CD4-positive, alpha-beta T cell treated with Interleukin-17A for 4 hours (primary cell): ENCODE measurements at regions not wholly inside any gene's neighbourhood (a gene's known extent, or its start where the extent isn't known, plus 50 kb on each side); places are given as distances from the start of the nearest gene placed in this dataset.
"Not testable (repeated sequence)": the region's sequence is repeated elsewhere in the genome, so short reads cannot be mapped to it uniquely, and the experiment has no call there.

ENCODE experiments used
- DNase-seq: peaks from one replicate; pipeline ENCODE4 v3.0.0-alpha.2; 2020; ENCODE audit warnings: mixed read lengths

DNA sequence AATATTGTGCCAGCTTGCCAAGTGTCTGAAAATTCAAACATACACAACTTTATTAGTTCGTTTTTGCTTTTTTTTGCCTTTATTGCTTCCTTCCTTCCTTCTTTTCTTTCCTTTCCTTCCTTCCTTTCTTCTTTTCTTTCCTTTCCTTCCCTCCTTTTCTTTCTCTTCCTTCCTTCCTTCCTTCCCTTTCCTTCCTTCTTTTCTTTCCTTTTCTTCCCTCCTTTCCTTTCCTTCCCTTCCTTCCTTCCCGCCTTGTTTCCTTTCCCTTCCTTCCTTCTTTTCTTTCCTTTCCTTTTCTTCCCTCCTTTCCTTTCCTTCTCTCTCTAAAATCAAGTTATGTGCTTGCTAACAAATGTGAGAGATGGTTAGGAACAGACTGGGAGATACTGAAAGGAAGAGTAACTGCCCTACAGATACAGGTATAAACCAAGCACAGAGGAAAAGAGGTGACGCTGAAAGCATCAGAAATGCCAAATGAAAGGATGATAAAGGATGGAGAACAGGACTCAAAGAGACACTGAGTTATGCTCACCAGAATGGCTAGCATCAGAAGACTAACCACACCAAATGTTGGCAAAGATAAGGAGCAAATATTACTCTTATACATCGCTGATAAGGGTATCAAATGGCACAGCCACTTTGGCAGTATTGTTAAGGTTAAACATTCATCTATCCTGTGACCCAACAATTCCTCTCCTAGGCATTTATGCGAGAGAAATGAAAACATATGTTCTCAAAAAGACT lies 151.6 kb downstream of the MREG start:
- DNase-seq, result no peak

DNA sequence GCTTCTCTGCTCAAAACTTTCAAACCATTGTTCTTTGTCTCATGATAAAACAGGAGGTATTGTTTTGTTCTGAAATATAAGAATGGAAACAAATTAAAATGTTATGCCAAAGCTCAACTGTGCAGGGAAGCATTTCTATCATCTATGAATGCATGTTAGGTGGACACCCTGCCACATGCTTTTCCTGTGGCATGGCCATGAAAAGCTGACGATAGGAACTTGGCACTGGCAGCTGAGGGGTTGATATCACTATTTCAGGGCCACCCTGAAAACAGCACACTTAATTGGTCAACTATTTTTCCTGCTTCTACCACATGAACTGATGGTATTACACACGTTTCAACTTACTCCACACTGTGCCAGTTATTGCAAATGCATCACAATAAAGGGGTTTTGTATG lies 157.3 kb downstream of the MREG start:
- DNase-seq, result no peak

DNA sequence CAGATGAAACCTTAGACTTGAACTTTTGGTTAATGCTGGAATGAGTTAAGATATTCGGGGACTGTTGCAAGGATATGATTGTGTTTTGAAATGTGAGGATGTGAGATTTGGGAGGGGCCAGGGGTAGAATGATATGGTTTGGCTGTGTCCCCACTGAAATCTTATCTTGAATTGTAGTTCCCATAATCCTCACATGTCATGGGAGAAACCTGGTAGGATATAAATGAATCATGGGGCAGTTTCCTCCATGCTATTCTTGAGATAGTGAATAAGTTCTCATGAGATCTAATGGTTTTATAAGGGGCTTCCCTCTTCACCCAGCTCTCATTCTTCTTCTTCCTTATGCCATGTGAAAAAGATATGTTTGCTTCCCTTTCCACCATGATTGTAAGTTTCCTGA lies 158.0 kb downstream of the MREG start:
- not testable (repeated sequence) for DNase-seq

DNA sequence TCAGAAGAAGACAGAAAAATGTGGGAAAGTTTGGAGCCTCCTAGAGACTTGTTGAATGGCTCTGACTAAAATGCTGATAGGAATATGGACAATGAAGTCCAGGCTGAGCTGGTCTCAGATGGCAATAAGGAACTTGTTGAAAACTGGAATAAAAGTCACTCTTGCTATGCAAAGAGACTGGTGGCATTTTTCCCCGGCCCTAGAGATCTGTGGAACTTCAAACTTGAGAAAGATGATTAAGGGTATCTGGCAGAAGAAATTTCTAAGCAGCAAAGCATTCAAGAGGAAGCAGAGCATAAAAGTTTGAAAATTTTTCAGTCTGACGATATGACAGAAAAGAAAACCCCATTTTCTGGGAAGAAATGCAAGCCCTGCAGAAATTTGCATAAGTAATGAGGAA lies 159.3 kb downstream of the MREG start:
- no peak for DNase-seq

DNA sequence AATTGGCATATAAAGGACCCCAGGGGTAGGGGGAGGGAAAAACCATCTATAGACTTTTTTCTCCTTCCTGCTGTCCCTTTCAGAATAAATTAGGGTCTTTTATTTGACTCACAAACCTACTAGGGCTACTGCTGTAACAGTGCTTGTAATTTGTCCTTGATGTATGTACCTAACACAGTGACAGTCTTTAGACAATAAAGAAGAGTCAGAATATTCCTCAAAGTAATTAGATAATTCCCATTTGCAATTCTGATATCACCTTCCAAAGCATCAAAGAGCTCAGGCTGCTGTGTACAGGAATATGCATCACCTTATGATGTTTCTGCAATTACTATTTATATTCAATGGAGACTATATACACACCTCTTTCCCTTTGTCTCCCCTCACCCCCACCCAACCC lies 161.7 kb downstream of the MREG start:
- DNase-seq, result no peak

DNA sequence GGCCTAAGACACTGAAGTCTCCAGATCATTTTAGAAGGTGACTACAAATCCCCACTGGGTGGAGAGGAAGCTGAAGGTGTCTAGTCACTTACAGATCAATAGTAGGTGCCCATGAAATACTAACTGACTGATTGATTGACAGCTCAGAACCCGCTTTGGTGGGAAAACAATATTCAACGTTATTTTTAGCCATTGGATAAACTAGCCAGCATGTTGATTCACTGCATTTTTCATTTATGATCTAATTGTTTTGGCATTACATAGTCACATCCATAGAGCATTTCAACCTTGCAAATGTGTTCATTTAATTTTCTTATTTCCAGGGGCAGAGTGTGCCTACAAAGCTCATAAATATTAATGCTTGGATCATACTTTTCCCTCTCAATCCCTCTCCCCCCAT lies 162.3 kb downstream of the MREG start:
- no peak for DNase-seq

DNA sequence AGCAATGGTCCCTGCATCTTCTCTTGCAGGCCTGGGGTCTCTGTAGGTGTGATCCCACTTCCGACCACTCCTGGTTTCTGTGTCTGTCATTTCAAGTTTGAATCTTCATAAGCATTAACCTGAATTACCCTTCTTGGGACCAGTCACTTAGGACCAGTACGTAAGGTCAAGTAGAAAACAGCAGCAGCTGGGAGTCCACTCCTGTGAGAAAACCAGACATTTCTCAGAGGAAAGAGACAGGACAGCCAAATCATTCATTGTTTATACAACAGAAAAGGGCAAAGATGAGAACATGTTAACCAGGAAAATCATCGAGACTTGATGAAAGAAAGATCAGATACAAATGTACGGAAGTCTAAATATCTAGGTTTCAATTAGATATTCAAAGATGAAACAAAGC lies 163.0 kb downstream of the MREG start:
- no peak for DNase-seq

DNA sequence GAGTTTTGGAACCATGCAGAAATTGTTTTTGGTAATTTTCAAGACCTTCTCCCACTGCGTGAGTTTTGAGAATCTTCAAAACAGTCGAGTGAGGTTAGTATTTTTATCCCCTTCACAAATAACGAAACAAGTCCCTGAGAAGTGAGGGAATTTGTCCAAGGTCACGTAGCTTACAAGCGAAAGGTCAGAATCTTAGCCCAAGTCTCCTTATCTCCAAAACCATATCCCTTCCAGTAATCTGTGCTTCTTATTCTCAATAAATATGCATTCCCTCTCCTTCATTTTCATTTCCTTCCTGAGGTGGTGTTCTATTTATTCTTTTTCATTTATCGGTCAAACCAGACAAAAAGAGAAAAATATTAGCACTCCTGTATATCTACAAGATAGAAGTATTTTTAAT lies 163.6 kb downstream of the MREG start:
- DNase-seq, result no peak

DNA sequence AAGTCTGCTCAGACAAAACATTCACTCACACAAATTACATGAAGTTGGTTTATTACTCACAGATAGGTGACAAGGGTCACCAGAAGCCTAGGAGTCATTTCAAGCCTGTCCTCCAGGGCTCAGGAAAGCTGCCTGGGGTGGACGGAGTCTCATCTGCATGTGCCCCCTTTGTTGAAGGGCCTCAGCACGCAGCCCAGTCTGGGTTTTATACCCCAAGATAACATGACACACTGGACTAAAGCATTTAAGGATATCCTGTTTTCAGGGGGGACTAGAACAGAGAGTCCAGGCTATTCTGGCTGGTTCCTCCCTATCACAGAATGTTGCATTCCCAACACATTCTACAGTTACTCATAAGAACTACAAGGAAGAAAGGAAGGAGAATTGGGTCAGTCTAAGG lies 164.7 kb downstream of the MREG start:
- no peak for DNase-seq

DNA sequence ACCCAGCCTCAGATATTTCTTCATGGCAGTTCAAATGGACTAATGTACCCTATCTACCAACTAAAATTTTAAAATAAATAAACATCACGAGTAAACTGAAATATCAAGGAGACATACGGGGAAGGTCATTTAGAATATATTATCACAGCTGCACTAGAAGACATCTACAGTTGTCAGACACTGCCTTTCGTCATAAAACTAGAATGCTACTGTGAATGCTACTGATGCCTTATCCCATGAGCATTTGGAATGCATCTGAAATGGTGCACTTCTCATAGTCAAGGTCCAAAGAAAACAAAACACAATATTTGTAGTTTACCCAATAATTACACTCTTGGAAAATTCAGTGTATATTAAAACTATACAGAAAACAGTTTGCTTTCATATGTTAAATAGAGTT lies 165.2 kb downstream of the MREG start:
- no peak for DNase-seq

DNA sequence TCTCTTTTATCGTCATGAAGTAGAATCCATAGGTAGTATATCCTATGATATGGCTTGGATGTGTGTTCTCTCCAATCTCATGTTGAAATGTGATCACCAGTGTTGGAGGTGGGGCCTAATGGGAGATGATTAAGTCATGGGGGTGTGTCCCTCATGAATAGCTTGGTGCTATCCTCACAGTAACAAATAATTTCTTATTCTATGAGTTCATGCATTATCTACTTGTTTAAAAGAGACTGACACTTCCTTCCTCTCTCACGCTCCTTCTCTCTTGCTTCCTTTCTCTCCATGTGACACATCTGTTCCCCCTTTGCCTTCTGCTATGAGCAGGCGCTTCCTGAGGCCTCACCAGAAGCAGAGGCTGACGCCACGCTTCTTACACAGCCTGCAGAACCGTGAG lies 165.6 kb downstream of the MREG start:
- DNase-seq, result no peak

DNA sequence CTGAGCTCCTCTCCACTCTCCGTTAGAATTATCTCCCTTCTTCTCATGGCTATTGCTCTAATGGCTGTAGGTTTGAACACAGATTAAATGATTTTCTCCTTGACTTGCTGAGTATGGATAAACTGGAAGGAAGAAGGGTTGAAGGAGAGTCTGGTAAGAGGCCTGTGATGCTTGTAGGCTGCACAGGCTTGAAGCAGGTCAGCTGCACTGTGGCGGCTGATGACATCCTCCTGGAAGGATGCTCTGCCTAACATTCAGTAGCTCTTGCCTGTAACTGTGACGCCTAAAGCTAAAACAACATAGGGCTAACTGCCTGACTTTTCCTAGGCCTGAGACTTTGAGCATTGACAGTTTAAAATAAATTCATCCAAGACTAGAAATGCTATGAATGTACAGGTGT lies 166.3 kb downstream of the MREG start:
- no peak for DNase-seq

DNA sequence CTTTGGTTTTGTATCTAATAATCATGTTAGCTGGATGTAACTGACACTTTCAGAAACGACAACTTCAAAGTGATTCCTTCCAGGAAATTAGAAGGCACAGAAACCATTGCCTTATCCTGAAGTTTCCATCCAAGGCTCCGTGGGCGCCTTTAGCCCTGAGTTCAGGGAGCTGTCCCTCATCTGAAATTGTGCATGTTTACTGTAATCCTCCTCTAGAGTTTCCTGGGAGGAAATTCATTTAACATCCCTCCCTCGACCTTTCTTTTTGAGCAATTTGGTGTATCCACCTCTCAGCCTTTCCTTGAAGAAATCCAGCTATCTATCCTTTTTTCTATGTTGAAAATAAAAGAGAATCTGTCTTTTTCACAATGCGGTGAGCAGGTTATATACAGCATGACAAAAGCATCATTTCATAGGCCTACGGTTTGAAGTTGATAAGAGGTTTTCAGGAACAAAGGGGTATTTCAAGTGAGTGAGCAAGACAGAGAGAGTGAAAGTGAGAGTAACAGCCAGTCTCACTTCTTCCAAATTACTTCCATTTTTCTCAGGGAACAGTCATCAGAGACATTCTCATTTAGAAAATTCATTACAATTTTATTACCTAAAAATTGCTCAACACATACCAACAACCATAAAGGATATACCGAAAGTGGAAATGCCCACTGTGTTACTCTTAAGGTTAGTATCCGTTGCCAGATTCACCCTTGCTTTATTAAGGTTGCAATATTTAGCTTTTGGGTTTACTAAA lies 167.3 kb downstream of the MREG start:
- DNase-seq, result no peak

DNA sequence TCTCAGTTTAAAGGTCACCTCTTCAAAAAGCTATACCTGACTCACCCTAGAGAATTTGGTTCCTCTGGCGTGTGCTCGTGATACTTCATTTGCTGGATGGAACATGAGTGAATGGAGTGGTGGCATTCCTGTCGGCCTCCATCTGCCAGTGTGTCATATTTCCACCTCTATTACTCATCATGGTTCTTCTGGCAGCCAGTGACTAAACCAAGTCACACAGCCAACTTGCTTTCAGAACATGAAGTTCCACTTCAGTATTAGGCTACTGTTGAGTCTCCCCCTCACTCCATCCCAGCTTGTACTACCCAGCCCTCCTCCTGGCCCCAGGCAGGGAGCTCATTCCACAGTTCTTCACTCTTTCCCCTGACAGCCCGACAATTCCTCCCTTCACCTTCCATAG lies 169.8 kb downstream of the MREG start:
- no peak for DNase-seq

DNA sequence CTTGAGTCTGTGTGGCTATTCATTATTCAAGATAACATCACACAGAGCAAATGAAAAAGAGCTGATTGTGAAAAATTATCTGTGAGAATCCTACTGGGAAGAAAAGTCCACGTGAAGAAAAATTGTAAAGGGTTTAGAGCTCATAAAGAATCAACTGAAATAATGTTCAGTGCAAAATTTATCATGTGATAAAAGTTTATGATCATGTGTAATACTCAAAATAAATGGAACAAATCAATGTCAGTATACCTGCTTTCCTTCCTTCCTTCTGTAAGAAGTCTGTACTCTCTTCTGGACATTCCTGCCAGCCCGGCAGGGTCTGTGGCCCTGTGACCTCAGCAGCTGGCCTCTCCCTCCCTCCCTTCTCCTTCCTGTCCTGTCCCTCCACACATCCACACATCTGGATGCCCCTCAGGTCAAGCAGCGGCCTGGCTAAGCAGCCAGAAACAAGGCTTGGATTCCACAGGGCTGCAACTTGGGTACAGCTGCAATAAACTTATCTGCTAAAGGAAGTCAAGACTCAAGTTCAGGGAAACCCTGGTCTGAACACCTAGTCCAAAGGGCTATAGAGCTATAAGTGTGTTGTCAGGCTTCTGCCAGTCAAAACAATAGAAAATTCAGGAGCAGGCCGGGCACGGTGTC lies 172.1 kb downstream of the MREG start:
- DNase-seq, result no peak

DNA sequence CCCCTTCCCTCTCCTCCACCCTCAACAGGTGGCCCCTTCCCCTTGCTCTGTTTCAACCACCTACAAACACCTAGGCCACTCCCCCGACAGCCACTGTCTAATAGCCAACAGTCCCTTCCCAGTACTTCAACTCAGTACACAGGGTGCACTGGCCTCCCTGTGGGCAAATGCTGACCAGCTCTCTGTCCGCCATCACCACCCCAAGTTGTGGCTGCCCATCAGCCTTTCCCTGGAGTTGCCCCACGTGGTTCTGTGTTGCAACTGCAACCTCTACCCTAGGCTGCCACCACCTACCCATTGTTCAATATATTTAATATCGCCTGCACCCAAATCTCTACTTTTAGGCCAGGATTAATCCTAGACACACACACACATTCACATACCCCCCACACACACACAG lies 173.5 kb downstream of the MREG start:
- no peak for DNase-seq

DNA sequence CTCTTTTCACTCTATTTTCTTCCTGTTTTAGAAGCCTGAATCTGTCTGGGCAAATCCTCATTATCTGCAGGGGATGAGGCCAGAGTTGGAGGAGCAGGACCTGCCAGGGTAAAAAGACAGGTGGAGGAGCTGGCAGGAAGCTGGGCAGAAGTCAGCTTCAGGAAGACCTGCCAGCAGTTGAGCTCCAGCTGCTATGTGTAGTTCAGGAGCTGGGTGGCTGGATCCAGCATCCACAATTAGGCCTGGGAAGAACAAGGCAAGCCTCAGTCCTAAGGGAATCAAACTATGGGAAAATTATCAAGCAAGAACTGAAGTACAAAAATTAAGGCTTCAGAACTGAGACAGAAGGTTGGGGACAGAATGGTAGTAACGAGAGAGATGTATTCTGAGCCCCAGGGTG lies 174.0 kb downstream of the MREG start:
- no peak for DNase-seq

DNA sequence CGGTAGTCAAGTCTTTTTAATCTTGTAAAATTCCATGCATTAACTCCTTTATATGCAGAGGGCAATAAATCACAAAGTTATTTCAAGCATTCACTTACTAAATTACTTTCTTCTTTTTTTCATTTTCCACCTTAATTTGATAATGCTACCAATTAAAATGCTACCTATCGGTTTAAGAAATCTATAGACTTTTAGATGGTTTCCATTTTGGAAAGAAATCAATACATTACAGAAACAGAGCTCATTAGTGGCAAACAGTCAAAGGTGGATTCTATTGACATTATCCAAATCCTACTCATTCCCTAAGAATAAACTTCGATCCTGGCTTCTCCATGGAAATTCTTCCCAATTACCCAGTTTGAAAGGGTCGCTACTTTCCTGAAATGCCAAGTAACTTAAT lies 176.5 kb downstream of the MREG start:
- DNase-seq, result no peak

DNA sequence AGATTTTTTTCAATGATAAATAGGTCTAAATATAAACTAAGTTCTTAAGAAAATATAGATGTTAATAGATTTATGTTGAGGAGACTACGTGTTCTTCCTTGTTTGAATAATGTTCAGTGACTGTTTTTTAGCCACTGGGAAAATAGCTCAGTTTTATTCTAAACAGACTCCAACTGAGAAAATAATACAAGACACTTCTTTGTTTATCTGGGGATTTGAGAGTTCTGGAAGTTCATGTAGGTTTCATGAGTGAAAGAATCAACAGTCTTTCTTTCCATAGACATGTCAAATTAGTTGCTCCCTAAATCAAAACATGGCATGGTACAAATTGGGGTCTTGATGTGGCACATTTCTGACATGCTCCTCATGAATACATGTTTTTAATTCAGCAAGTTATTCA lies 177.7 kb downstream of the MREG start:
- no peak for DNase-seq

DNA sequence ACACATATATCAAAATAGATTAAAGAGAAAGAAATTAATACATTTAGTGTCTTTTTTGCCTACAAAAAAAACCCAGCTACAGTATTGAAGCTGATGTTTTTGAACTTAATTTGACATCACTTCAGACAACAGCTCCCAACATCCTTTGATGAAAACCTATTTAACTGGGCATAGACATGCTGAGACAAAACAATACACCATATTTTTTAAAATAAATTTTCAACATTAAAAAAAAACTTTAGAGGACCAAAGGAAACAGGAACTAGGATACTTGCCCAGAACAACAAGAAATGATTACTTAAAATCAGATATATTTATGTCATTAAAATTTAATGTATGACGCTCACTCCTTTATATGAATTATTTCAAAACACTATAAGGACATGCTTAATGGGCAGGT lies 178.1 kb downstream of the MREG start:
- no peak for DNase-seq

DNA sequence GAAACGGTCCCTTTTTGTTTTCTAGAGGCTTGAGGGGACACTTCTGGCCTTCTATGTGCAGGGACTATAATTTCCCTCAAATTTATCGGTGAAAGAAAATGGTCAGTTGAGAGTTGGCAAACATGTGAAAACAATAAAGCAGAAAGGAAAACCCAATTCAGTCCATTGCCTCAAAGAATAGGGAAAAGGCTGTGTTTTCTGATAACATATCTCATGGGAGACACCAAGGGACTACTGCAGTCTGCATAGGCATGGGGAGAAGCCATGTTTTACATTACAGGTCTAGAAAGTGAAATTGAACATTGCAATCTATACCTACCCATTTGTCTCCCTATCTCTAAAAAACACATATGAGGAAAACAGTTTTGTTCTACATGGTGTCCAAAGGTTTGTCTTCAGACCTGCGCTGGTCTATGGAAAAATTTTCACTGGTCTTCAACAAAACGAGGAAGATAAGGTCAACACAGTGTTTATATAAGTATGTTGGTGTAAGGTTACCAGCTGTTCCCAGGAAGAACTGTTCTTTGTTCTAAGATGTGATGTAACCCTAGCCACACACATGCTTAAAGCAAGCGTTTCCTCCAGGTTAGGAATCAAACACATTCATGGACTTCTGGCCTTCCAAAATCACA lies 179.7 kb downstream of the MREG start:
- DNase-seq, result no peak

DNA sequence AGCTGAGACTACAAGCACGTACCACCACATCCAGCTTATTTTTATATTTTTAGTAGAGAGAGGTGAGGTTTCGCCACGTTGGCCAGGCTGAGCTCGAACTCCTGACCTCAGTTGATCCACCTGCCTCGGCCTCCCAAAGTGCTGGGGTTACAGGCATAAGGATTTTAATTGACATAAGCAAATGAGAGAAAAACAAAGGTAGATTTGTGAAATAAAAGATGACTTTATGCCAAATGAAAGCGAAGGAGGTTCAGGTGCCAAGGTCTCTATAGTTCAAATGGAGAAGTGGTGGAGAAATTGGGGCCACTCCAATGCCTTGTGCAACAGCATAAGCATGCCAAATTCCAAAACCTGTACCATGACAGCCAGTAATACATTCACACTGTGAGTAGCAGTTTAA lies 180.6 kb downstream of the MREG start:
- DNase-seq, result no peak

DNA sequence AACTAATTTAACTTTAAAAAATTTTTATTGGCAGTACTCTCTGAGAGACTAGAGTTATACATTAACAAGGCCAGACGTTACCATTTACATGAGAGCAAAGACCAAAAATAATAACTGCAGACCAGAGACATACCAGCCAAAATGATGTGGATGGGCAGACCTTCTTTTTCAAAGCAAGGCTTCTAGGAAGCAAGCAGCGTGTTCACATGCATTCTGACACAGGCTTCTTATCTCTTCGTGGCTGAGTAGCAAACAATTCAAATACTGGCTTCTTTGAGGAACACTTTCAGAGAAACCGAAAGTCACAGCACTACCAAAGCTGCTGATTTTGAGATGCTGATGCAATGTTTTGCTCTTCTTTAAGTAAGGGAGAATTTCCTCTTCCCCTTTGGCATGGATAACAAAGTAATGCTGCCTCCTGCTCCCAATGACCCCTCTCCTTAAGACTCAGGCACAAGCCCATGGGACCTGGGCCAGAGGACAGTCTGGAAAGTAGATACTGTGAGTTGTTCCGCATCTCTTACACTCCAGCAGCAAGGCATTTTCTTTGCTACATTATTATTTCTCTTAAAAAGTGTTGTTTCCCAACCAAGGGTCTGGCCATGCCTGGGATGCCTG lies 181.9 kb downstream of the MREG start:
- DNase-seq, result no peak
